ENCODE measurements at regions not wholly inside any gene's neighbourhood (a gene's known extent, or its start where the extent isn't known, plus 50 kb on each side); places are given as distances from the start of the nearest gene placed in this dataset.

DNA sequence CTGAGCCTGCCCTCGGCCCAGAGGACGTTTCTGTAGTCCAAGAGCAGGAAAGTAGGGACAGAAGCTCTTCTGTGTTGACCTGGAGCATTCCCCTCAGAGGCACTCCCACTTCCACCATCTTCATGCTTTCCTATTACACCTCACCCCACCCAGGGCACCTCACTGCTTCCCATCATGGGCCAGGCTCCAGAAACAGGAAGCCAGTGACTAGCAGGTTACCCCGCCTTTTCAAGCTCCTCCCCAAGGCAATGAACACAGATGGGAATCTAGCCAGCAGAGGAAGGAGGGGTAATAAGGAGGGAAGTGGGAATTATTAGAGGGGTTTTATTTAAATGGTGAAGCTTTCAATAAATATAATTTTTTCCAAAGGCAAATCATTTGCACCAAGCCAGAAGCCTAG, 308.8 kb upstream of the MGAT5 start:
- TF ChIP-seq RAD21 (IDR thresholded peaks at IDR 0.05 in 1 of 2, conservative IDR thresholded peaks at IDR 0.05 in 1 of 2; ENCODE audit: low read depth in 2 of 2, low read length in 2 of 2): no peak
- no peak for TF ChIP-seq CBX8 (IDR thresholded peaks at IDR 0.05; ENCODE audit: borderline replicate concordance, low read depth, low read length)
- TF ChIP-seq KDM1A (IDR thresholded peaks at IDR 0.05; ENCODE audit: borderline replicate concordance, low read length): no peak
- no peak for TF ChIP-seq FOSL1 (IDR thresholded peaks at IDR 0.05; ENCODE audit: insufficient read depth, low read depth, low read length)
- TF ChIP-seq BRCA1 (IDR thresholded peaks at IDR 0.05; ENCODE audit: low read depth, low read length): no peak
- TF ChIP-seq CBX5 (IDR thresholded peaks at IDR 0.05; ENCODE audit: low read depth, low read length): no peak
- no peak for TF ChIP-seq TAF1 (IDR thresholded peaks at IDR 0.05; ENCODE audit: low read depth, low read length)
- no peak for TF ChIP-seq MAFK (IDR thresholded peaks at IDR 0.05; ENCODE audit: low read depth, low read length)
- TF ChIP-seq ASH2L (IDR thresholded peaks at IDR 0.05; ENCODE audit: low read length): no peak
- WGBS, 2 experiments (ENCODE audit: extremely low coverage in 1 of 2, insufficient coverage in 1 of 2, insufficient read length in 1 of 2, insufficient replicate concordance in 2 of 2, low coverage in 1 of 2, low lambda C conversion rate in 2 of 2, missing lambda C conversion rate in 1 of 2): 89% methylated on average over 3 of the region's 3 CpGs; no CpG with 5 or more reads in 1 of the 2 experiments
- no peaks in the 10 kb centered on the region for H3K79me2 ChIP-seq (ENCODE audit: control insufficient read depth in 1 of 2, insufficient read depth in 2 of 2, low read length in 2 of 2)
- no peak overlapping the region for H3K9ac ChIP-seq (replicated peaks in 1 of 4; ENCODE audit: extremely low read depth in 1 of 4, low read depth in 3 of 4, low read length in 3 of 4)
- no peak overlapping the region for H4K8ac ChIP-seq (ENCODE audit: extremely low read depth, insufficient read depth, low read length)
- H2BK5ac ChIP-seq (ENCODE audit: low read depth, low read length): no peak overlapping the region
- H3K56ac ChIP-seq (replicated peaks; ENCODE audit: insufficient read length, low read depth, low read length): no peak overlapping the region
- DNase-seq (ENCODE audit: low read depth in 1 of 2, low spot score in 2 of 2) (no peak), FAIRE-seq (no peak)
- H3K23me2 ChIP-seq (ENCODE audit: low read depth, low read length): no peaks in the 10 kb centered on the region
- H3K27ac ChIP-seq (ENCODE audit: low read depth, low read length): no peak overlapping the region
- no peaks in the 10 kb centered on the region for H3K36me3 ChIP-seq (ENCODE audit: control insufficient read depth in 2 of 4, insufficient read depth in 4 of 4, low read length in 3 of 4)
- H3K4me2 ChIP-seq (ENCODE audit: insufficient read depth in 1 of 2, low read depth in 2 of 2, low read length in 2 of 2): no peak overlapping the region
- no peak overlapping the region for H2BK12ac ChIP-seq (ENCODE audit: low read depth, low read length)
- H3K27me3 ChIP-seq (replicated peaks in 1 of 4; ENCODE audit: control insufficient read depth in 3 of 4, extremely low read depth in 1 of 4, insufficient read depth in 3 of 4, low read length in 3 of 4): no peaks in the 10 kb centered on the region
- no peak overlapping the region for H3K4me3 ChIP-seq (ENCODE audit: extremely low read depth in 1 of 4, insufficient read depth in 2 of 4, low read depth in 3 of 4, low read length in 4 of 4)
- H2AFZ ChIP-seq (ENCODE audit: low read length): no peak overlapping the region
- H3K4me1 ChIP-seq (replicated peaks in 1 of 4; ENCODE audit: control insufficient read depth in 3 of 4, insufficient read depth in 4 of 4, low read length in 3 of 4): no peaks in the 10 kb centered on the region
- CTCF ChIA-PET (ENCODE audit: partially characterized antibody): interaction anchor here (1.2 to 1.3 kb wide), 2 partner anchors 54 to 300 kb away, joined by 3 to 4 read pairs; no protein-coding TSS in a partner anchor
- H3K79me1 ChIP-seq (ENCODE audit: low read depth, low read length): no peaks in the 10 kb centered on the region
- no peak overlapping the region for H3K23ac ChIP-seq (ENCODE audit: insufficient read length)
- no peak overlapping the region for H3K18ac ChIP-seq (ENCODE audit: extremely low read depth, low read length)
- no peak overlapping the region for H3K14ac ChIP-seq (ENCODE audit: insufficient read length)
- no peak overlapping the region for H4K5ac ChIP-seq (ENCODE audit: insufficient read length, low read depth, low read length)
- no peak overlapping the region for H2AK5ac ChIP-seq (ENCODE audit: low read depth, low read length)
- no peaks in the 10 kb centered on the region for H4K20me1 ChIP-seq (replicated peaks in 1 of 2; ENCODE audit: control insufficient read depth in 1 of 2, insufficient read depth in 2 of 2, low read length in 2 of 2)
- no peak overlapping the region for H2BK120ac ChIP-seq (replicated peaks; ENCODE audit: low read depth, low read length)
- no peak overlapping the region for H2BK15ac ChIP-seq (ENCODE audit: low read length)
- no peaks in the 10 kb centered on the region; a peak in 1 of 4 replicates for H3K9me3 ChIP-seq (ENCODE audit: insufficient read depth in 2 of 2, low read depth in 1 of 2, low read length in 1 of 2)
- H2BK20ac ChIP-seq (ENCODE audit: low read length): no peak overlapping the region
- H4K91ac ChIP-seq (replicated peaks; ENCODE audit: insufficient read length, low read length): no peak overlapping the region
- POLR2A ChIA-PET (ENCODE audit: partially characterized antibody): interaction anchor here (0.6 kb wide), 1 partner anchor 556 kb away, joined by 3 read pairs; no protein-coding TSS in a partner anchor
- H3K4ac ChIP-seq (replicated peaks; ENCODE audit: insufficient read length, low read depth, low read length): no peak overlapping the region

All from H1 (cell line).